Neural cell (in vitro differentiated cells): ENCODE measurements at regions not wholly inside any gene's neighbourhood (a gene's known extent, or its start where the extent isn't known, plus 50 kb on each side); places are given as distances from the start of the nearest gene placed in this dataset.

Experiments used
- EZH2 ChIP-seq: fragments of 200-600, 300-800 bp; shearing (Covaris generic), sonication (generic); IDR thresholded peaks from 2 replicates; pipeline ENCODE4 v1.6.1; 2014; ENCODE audit warnings: antibody characterized with exemption, low read length, borderline replicate concordance, mild to moderate bottlenecking; ENCODE audit not compliant: insufficient read depth, poor library complexity, severe bottlenecking
- TF ChIP-seq, protein P1 (sequence below): fragments of 450-650 bp; IDR thresholded peaks from 2 replicates; pipeline ENCODE4 v1.5.1; 2014; ENCODE audit warnings: antibody characterized with exemption, mild to moderate bottlenecking, moderate library complexity; ENCODE audit not compliant: poor library complexity, severe bottlenecking

DNA sequence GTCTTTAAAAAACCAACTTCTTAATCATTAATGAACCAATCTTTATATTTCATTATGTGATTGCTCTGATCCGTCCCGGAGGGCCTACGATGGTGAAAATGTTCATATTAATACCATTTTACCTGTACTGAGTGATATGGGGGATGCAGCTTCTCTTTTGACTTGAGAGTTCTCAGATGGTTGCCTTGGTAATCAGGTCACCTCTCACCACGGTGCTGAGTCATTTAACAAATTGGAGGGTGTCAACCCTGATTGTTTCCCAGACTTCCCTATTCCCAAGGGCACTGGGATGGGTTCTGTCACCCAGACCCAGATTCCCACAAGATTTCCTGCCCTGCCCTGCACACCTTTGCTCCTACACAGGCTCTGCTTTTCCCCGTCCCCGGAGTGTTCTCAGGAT, 128.5 kb upstream of the TMTC4 start:
- TF ChIP-seq, protein P1, sequence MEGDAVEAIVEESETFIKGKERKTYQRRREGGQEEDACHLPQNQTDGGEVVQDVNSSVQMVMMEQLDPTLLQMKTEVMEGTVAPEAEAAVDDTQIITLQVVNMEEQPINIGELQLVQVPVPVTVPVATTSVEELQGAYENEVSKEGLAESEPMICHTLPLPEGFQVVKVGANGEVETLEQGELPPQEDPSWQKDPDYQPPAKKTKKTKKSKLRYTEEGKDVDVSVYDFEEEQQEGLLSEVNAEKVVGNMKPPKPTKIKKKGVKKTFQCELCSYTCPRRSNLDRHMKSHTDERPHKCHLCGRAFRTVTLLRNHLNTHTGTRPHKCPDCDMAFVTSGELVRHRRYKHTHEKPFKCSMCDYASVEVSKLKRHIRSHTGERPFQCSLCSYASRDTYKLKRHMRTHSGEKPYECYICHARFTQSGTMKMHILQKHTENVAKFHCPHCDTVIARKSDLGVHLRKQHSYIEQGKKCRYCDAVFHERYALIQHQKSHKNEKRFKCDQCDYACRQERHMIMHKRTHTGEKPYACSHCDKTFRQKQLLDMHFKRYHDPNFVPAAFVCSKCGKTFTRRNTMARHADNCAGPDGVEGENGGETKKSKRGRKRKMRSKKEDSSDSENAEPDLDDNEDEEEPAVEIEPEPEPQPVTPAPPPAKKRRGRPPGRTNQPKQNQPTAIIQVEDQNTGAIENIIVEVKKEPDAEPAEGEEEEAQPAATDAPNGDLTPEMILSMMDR: no peak
- no peak for TF ChIP-seq EZH2
